Activated CD4-positive, alpha-beta memory T cell treated with anti-CD3 and anti-CD28 coated beads for 36 hours (primary cell): ENCODE measurements at regions not wholly inside any gene's neighbourhood (a gene's known extent, or its start where the extent isn't known, plus 50 kb on each side); places are given as distances from the start of the nearest gene placed in this dataset.

Source experiments
- CTCF ChIA-PET: fragments of 350-600 bp; sonication (Branson Sonifier 250); formaldehyde crosslinking; loops from one replicate; lab custom pipeline; 2021; ENCODE audit warnings: antibody characterized with exemption, inconsistent platforms; lab: Charles Lee
- POLR2A ChIA-PET: fragments of 350-600 bp; sonication (Branson Sonifier 250); formaldehyde crosslinking; loops from one replicate; lab custom pipeline; 2021; ENCODE audit warnings: antibody characterized with exemption; lab: Charles Lee
- DNase-seq: peaks from one replicate; pipeline ENCODE4 v3.0.0-alpha.2; 2020
- H3K27ac Mint-ChIP-seq: one replicate; pipeline ENCODE4 v1.8.0; 2021; ENCODE audit warnings: mixed read lengths
- H3K27me3 Mint-ChIP-seq: one replicate; pipeline ENCODE4 v1.8.0; 2021; ENCODE audit warnings: mixed read lengths
- H3K36me3 Mint-ChIP-seq: one replicate; pipeline ENCODE4 v1.8.0; 2021; ENCODE audit warnings: mixed read lengths
- H3K4me1 Mint-ChIP-seq: one replicate; pipeline ENCODE4 v1.8.0; 2021; ENCODE audit warnings: low read depth, mixed read lengths
- H3K4me3 Mint-ChIP-seq: one replicate; pipeline ENCODE4 v1.8.0; 2021; ENCODE audit warnings: mild to moderate bottlenecking, mixed read lengths
- H3K9me3 Mint-ChIP-seq: one replicate; pipeline ENCODE4 v1.8.0; 2021; ENCODE audit warnings: mixed read lengths
- intact Hi-C: fragments of 100-400 bp; cut with micrococcal nuclease; formaldehyde crosslinking; loops from one replicate; pipeline ENCODE4 v1.15.1; 2023

DNA sequence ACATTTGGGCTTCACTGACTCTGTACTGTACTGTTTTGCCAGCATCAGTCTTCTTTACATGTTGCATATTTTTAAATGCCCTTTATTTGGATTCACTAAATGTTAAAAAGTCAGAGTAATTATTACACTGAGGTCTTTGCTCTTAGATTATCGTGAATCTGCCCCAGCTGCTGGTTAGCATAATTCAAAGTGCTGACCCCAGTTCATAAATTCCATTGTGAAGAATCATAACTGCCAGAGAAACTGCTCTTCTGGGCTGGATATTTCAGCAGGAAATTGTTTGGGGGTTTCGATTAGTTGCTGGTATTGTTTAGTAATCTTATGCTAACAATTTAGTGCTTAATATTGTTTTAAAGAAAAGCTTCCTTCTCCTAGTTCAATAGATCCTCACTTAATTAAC lies 682.1 kb upstream of the MAP3K7 start:
- DNase-seq = no peak
- no peaks in the 10 kb centered on the region for H3K36me3 Mint-ChIP-seq
- no peak overlapping the region for H3K27ac Mint-ChIP-seq
- H3K4me1 Mint-ChIP-seq = no peaks in the 10 kb centered on the region
- ChIA-PET CTCF (no interaction called here), POLR2A (no interaction called here)
- intact Hi-C loops = no loop called here
- no peak overlapping the region for H3K4me3 Mint-ChIP-seq
- no peaks in the 10 kb centered on the region for H3K27me3 Mint-ChIP-seq
- H3K9me3 Mint-ChIP-seq = no peaks in the 10 kb centered on the region

DNA sequence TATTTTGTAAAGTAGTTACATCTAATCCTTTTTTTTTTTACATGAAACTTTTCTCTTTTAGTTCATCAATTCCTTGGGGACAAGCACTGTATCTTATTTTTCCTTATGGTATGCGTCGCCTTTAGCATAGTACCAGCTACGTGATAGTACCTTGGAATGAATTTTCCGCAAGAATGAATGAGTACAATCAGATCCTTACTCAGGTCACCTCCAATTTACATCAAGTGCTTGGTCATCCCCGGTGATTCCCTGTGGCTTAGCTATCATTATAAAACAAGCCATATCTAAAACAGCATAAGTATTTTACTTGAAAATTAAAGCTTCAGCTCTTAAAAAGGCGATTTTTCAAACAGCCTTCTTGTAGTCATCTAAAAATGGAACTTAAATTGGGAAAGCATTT lies 680.4 kb upstream of the MAP3K7 start:
- ChIA-PET POLR2A (no interaction called here), CTCF (no interaction called here)
- Mint-ChIP-seq H3K27ac (no peak overlapping the region), H3K27me3 (no peaks in the 10 kb centered on the region), H3K4me3 (no peak overlapping the region), H3K36me3 (no peaks in the 10 kb centered on the region), H3K9me3 (no peaks in the 10 kb centered on the region), H3K4me1 (no peaks in the 10 kb centered on the region)
- intact Hi-C loops = no loop called here
- no peak for DNase-seq

DNA sequence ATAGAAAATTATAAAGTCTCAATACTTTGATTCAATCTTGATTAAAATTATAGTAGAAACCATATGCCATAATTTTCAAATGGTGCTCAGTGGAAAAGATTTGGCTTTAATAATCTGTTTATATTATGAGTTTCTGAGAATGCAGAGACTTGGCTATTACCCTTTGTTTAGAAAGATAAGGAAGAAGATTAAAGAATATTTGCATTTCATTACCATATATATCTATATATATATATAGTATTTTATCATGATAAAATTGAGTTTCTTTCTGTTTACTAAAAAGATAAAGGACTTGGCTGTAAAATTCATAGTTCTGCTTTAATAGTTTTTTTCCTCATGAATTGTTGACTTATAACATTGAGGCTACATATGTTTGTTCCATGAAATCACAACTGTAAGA lies 679.3 kb upstream of the MAP3K7 start:
- CTCF ChIA-PET = no interaction called here
- POLR2A ChIA-PET = no interaction called here
- intact Hi-C loops = no loop called here

DNA sequence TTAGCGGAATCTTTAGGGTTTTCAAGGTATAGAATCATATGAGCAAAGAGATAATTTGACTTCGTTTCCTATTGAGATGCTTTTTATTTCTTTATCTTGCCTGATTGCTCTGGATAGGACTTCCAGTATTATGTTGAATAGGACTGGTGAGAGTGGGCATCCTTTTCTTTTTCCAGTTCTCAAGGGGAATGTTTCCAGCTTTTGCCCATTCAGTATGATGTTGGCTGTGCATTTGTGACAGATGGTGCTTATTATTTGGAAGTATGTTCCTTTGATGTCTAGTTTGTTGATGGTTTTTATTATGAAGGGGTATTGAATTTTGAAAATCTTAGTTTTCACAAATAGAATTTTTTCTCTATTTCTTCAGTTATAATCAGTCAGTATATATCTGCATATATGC lies 656.6 kb upstream of the MAP3K7 start:
- Mint-ChIP-seq H3K27ac (no peak overlapping the region), H3K4me3 (no peak overlapping the region), H3K27me3 (no peaks in the 10 kb centered on the region), H3K36me3 (no peaks in the 10 kb centered on the region), H3K9me3 (no peaks in the 10 kb centered on the region), H3K4me1 (no peaks in the 10 kb centered on the region)
- POLR2A ChIA-PET = no interaction called here
- no peak for DNase-seq
- intact Hi-C loops = no loop called here
- CTCF ChIA-PET = no interaction called here

More for the DNA sequence above, 679.3 kb upstream of the MAP3K7 start:
- Mint-ChIP-seq H3K27me3 (no peaks in the 10 kb centered on the region), H3K4me3 (no peak overlapping the region), H3K4me1 (no peaks in the 10 kb centered on the region), H3K27ac (no peak overlapping the region), H3K36me3 (no peaks in the 10 kb centered on the region), H3K9me3 (no peaks in the 10 kb centered on the region)
- DNase-seq = no peak

DNA sequence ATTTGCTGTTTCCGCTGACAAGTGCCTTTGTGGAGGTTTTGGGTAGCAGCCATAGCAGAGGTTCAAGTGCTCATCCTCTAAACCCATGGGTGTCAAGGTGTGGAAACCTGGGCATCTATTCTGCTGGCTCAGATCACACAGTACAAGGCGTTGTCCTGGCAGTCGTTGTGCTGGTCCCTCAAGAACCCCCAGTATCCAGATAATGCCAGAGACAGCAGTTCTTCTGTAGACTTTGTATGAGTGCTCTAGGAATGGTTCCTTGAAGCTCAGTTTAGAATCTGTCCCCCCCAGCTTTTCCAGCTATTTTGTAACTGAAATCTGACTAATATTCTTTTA lies 655.7 kb upstream of the MAP3K7 start:
- Mint-ChIP-seq H3K27ac (no peak overlapping the region), H3K36me3 (no peaks in the 10 kb centered on the region), H3K4me3 (no peak overlapping the region), H3K4me1 (no peaks in the 10 kb centered on the region), H3K27me3 (no peaks in the 10 kb centered on the region), H3K9me3 (no peaks in the 10 kb centered on the region)
- POLR2A ChIA-PET = no interaction called here
- CTCF ChIA-PET = no interaction called here
- no peak for DNase-seq
- intact Hi-C loops = no loop called here

DNA sequence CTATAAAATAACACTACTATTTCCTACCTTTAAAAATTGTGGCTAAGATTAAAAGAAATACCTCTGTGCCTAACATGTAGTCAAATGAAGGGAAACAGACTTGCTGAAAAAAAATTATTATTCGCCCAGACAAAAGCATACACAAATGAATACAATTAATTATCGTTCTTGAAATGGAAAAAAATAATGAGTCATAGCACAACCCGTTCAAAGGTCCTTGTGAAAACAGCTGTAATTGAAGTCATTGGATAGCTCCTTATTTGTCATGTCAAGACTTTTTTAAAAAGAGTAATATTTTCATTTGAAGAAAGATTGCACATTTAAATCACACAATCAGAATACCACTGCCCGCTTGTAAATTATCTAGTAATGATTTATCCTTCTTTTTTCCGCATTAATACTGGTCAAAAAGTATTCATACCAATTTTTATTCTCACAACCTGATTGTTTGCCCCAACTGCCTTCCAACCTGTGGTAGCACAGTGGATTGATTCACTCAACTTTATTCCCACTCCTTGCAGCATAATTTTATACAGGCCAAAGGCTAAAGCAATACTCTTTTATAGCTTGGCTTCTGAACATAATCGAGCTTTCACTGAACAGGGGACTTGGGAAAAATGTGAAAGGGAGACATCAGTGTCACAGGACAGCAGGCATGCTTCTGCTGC lies 655.2 kb upstream of the MAP3K7 start:
- H3K4me1 Mint-ChIP-seq = no peaks in the 10 kb centered on the region
- ChIA-PET POLR2A (no interaction called here), CTCF (no interaction called here)
- no peak for DNase-seq
- H3K36me3 Mint-ChIP-seq = no peaks in the 10 kb centered on the region
- H3K27me3 Mint-ChIP-seq = no peaks in the 10 kb centered on the region
- intact Hi-C loops = no loop called here
- H3K9me3 Mint-ChIP-seq = no peaks in the 10 kb centered on the region
- no peak overlapping the region for H3K4me3 Mint-ChIP-seq
- no peak overlapping the region for H3K27ac Mint-ChIP-seq

DNA sequence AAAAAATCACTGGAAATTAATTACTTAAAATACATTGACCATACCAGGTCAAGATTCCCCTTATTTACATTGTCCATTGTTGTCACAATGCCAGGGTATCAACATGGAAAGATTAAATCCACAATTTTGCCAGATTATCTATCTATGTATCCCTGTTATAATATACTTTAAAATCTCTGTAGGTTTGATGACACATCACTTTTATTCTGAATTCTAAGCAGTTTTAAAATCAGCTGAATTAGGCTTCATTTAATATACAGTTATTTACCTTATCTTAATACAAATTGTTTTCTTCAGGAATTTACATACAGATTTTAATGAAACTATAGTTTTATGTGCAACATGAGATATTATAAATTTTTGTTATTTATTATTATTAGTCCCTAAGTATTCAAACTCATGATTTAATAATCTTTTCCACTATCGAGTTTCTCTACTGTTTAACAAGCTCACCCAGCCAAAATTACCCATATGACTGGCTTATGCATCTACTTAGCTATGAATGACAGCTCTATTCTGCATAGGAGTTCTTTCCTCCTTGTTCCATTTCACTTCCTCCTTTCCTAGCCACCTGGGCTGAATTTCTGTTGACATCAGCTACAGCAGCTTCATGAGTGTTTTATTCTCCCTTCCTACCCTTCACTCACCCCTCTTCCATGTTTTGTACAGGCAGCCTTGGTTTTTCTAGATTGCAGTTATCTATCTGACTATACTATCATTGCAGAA lies 654.2 kb upstream of the MAP3K7 start:
- Mint-ChIP-seq H3K36me3 (no peaks in the 10 kb centered on the region), H3K4me3 (no peak overlapping the region), H3K9me3 (no peaks in the 10 kb centered on the region), H3K27me3 (no peaks in the 10 kb centered on the region), H3K27ac (no peak overlapping the region), H3K4me1 (no peaks in the 10 kb centered on the region)
- intact Hi-C loops = no loop called here
- ChIA-PET CTCF (no interaction called here), POLR2A (no interaction called here)
- no peak for DNase-seq

DNA sequence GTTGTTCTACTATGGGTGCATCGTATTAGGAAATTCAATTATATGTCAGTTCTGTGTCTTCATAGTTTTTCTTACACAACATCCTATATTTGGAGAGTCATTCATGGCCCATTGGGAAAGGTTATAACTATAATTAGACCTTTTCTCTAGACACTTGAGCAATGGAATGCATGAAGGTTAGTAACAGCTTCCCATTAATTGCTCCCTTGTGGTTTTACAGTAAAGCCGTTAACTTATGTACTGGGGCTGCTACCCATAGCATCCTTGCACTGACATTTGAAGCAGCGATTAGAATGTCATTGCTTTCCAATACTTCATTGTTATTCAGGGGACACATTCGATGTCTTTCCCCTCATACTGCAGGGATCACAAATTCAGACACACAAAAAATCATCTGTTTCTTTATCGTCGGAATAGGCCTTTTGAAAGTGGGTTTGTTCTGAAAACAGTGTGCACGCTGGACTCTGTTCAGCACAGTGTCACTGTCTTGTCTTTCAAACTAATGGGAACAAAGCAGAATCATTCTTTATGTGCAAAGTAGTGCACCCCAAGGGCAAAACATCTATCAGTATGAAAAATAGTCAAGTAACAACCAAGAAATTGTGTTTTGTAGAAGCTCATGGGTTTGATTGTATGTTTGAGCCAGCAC lies 634.3 kb upstream of the MAP3K7 start:
- POLR2A ChIA-PET = no interaction called here
- Mint-ChIP-seq H3K9me3 (no peaks in the 10 kb centered on the region), H3K27me3 (no peaks in the 10 kb centered on the region), H3K4me1 (no peaks in the 10 kb centered on the region), H3K27ac (no peak overlapping the region), H3K36me3 (no peaks in the 10 kb centered on the region), H3K4me3 (no peak overlapping the region)
- DNase-seq = no peak
- CTCF ChIA-PET = no interaction called here
- intact Hi-C loops = no loop called here

DNA sequence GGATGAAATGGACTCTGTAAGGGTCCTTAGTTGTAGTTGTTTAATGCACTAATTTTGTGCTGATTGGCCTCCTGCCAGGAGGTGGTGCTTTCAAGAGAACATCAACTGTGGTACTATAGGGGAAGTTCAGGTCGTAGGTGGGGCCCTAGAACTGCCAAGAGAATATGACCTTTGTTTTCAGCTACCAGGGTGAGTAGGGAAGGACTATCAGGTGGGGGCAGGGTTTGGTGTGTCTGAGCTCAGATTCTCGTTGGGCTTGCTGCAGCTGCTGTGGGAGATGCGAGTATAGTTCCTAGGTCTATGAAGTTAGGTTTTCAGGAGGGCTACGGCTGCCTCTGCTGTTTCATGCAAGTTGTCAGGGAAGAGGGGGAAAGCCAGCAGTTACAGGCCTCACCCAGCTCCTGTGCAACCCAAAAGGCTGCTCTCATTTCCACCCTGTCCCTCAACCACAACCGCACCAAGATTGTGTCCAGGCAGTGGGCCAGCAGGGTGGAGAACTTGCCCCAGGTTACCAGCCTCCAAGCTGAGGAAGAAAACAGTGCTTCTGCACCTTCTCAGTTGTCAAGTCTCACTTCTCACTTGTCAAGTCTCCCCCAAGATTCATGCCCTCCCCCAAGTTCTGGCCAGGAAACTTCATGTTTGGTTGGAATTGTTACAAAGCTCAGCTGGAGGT lies 626.5 kb upstream of the MAP3K7 start:
- CTCF ChIA-PET = no interaction called here
- POLR2A ChIA-PET = no interaction called here
- intact Hi-C loops = no loop called here
- H3K27ac Mint-ChIP-seq = no peak overlapping the region
- peaks cover 8% of the 10 kb centered on the region for H3K9me3 Mint-ChIP-seq
- H3K36me3 Mint-ChIP-seq = no peaks in the 10 kb centered on the region
- H3K27me3 Mint-ChIP-seq = no peaks in the 10 kb centered on the region
- no peaks in the 10 kb centered on the region for H3K4me1 Mint-ChIP-seq
- no peak overlapping the region for H3K4me3 Mint-ChIP-seq
- DNase-seq = no peak

DNA sequence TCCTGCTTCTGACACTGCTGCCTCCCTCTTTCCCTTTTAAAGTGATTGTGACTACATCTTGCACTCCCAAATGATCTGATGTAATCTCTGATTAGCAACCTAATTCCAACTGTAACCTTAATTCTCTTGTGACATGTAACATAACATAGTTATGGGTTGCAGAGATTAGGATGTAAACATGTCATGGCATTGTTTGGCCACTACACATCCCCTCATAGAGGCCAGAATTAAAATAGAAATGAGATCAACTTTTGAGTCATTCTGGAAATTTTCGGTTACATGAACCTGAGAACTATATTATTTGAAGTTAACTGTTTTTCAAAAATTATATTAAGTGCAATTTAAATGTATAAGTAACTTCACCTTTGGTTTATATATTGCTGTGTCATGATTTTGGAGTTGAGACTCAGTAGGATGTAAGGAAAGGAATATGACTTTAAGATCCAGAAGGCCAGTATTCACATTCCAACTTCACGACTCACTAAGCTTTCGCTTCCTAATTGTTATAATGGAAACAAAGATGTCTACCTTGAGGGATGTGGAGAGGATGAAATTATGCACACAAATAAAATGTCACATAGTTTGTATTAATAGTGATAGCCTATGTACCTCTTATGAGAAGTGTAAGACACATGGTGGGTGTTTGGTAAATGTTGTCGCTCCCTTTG lies 611.9 kb upstream of the MAP3K7 start:
- CTCF ChIA-PET = no interaction called here
- POLR2A ChIA-PET = no interaction called here

DNA sequence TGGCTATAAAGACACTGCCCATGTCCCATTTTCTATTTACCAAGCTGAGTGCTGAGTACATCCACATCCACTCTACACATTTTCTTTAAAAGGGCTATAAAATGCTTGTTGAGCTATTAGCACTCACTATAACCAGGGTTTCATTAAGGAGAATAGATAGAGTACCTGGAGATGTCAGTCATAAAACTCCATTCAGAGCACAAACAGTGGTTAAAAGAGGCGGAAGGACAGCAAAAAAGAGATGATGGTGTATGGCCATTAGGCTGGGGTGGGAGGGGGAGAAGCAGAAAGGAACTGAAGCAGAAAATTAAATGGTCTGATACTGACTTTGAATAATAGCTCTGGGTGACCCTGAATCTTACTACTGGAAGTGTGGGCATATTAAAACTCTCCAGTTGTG lies 609.9 kb upstream of the MAP3K7 start:
- H3K4me3 Mint-ChIP-seq = no peak overlapping the region
- DNase-seq = no peak
- H3K27me3 Mint-ChIP-seq = no peaks in the 10 kb centered on the region
- intact Hi-C loops = no loop called here
- POLR2A ChIA-PET = no interaction called here
- CTCF ChIA-PET = no interaction called here
- no peaks in the 10 kb centered on the region for H3K36me3 Mint-ChIP-seq
- no peaks in the 10 kb centered on the region for H3K4me1 Mint-ChIP-seq
- H3K9me3 Mint-ChIP-seq = no peaks in the 10 kb centered on the region
- no peak overlapping the region for H3K27ac Mint-ChIP-seq

More for the DNA sequence above, 611.9 kb upstream of the MAP3K7 start:
- no peaks in the 10 kb centered on the region for H3K4me1 Mint-ChIP-seq
- H3K4me3 Mint-ChIP-seq = no peak overlapping the region
- intact Hi-C loops = no loop called here
- no peaks in the 10 kb centered on the region for H3K9me3 Mint-ChIP-seq
- no peaks in the 10 kb centered on the region for H3K27me3 Mint-ChIP-seq
- H3K27ac Mint-ChIP-seq = no peak overlapping the region
- no peak for DNase-seq
- no peaks in the 10 kb centered on the region for H3K36me3 Mint-ChIP-seq

DNA sequence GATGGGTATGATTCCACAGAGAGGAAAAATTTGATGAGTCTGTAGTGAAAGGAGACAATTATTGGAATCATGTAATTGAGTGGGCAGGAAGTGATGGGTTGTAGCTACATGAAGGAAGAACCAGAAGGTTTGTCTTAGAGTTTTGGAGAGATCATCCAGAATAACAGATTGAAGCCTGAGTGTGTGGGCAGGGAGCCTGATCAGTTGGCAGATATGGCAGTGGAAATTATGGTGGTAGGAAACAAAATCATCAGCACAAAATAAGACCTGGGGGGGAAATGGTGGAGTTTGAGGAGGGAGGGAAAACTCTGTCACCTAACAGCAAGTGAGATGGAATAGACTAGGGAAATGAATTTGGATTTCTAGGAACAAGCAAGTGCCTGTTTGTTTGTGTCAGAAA lies 606.6 kb upstream of the MAP3K7 start:
- POLR2A ChIA-PET = no interaction called here

More for the DNA sequence above, 606.6 kb upstream of the MAP3K7 start:
- no peak for DNase-seq
- no peak overlapping the region for H3K27ac Mint-ChIP-seq
- peaks cover 4% of the 10 kb centered on the region for H3K9me3 Mint-ChIP-seq
- no peaks in the 10 kb centered on the region for H3K27me3 Mint-ChIP-seq
- H3K4me1 Mint-ChIP-seq = no peaks in the 10 kb centered on the region
- no peaks in the 10 kb centered on the region for H3K36me3 Mint-ChIP-seq
- intact Hi-C loops = no loop called here
- no peak overlapping the region for H3K4me3 Mint-ChIP-seq
- CTCF ChIA-PET = no interaction called here
